HL-60 (cell line): ENCODE measurements at regions not wholly inside any gene's neighbourhood (a gene's known extent, or its start where the extent isn't known, plus 50 kb on each side); places are given as distances from the start of the nearest gene placed in this dataset.

Experiments used
- POLR2AphosphoS5 ChIP-seq: IDR thresholded peaks from 2 replicates; pipeline ENCODE4 v1.6.1; 2012; ENCODE audit warnings: low read depth
- TF ChIP-seq, protein P1 (sequence below): IDR thresholded peaks from one replicate; pipeline ENCODE4 v1.5.1; 2011; ENCODE audit warnings: low read length, control low read depth, inconsistent platforms; ENCODE audit not compliant: insufficient read depth

DNA sequence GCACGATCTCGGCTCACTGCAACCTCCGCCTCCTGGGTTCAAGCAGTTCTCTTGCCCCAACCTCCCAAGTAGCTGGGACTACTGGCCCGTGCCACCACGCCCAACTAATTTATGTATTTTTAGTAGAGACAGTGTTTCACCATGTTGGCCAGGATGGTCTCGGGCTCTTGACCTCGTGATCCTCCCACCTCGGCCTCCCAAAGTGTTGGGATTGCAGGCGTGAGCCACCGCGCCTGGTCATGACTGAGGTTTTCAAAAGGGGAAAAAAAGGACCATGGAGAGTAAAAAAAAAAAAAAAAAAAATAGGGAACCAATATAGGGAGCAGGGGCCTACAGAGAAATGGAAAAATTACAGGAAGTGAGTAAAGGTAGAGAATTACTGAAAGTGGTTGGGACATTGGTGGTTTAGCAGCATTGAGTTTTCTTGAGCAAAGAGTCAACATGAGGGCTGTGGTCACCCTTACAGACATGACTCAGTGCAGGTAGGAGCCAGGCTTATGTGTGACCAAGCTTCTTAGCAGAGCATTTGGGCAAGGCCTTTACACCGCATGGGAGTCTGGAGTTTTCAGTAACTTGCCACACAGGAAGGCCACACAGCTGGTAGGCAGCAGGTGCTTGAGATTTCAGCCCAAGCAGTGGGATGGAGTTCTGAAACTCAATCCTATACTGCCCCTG, 447.3 kb downstream of the HS3ST3B1 start:
- TF ChIP-seq, protein P1, sequence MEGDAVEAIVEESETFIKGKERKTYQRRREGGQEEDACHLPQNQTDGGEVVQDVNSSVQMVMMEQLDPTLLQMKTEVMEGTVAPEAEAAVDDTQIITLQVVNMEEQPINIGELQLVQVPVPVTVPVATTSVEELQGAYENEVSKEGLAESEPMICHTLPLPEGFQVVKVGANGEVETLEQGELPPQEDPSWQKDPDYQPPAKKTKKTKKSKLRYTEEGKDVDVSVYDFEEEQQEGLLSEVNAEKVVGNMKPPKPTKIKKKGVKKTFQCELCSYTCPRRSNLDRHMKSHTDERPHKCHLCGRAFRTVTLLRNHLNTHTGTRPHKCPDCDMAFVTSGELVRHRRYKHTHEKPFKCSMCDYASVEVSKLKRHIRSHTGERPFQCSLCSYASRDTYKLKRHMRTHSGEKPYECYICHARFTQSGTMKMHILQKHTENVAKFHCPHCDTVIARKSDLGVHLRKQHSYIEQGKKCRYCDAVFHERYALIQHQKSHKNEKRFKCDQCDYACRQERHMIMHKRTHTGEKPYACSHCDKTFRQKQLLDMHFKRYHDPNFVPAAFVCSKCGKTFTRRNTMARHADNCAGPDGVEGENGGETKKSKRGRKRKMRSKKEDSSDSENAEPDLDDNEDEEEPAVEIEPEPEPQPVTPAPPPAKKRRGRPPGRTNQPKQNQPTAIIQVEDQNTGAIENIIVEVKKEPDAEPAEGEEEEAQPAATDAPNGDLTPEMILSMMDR: no peak
- peak; percentile 63 for TF ChIP-seq POLR2AphosphoS5
